Stimulated activated CD4-positive, alpha-beta T cell treated with anti-CD3 and anti-CD28 coated beads, Interleukin-1b, Interleukin-23, amount 100 ng/mL, for 4 hours (primary cell): ENCODE measurements at regions not wholly inside any gene's neighbourhood (a gene's known extent, or its start where the extent isn't known, plus 50 kb on each side); places are given as distances from the start of the nearest gene placed in this dataset.

ENCODE experiments used
- DNase-seq, 2 donors: peaks; one replicate each; pipeline ENCODE4 v3.0.0-alpha.2; 2020; ENCODE audit warnings: low read depth in 2 of 2

DNA sequence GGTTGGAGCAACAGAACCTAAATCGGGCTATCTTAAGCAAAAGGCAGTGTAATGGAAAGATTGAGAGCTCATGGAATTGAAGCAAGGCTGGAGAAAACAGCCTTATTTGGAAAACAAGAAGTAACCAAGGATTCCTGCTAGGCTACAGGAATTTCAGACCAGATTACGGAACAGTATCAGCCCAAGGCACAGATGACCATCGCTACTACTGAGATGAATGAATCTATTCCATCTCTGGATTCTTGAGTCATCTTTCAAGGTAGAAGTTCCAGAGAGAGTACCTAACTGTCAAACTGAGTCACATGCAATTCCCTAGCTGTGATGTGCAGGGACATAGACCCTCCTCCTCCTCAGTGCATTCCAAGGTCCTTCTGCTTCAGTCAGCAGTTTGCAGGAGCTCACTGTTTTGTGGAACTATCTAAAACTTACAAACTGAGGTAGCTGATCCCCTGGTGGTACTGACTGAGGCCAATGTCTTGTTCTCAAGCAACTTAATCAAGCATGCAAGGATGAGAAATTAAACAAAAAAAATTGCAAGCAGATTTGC is 62.0 kb upstream of the SMLR1 start:
- DNase-seq = no peak

DNA sequence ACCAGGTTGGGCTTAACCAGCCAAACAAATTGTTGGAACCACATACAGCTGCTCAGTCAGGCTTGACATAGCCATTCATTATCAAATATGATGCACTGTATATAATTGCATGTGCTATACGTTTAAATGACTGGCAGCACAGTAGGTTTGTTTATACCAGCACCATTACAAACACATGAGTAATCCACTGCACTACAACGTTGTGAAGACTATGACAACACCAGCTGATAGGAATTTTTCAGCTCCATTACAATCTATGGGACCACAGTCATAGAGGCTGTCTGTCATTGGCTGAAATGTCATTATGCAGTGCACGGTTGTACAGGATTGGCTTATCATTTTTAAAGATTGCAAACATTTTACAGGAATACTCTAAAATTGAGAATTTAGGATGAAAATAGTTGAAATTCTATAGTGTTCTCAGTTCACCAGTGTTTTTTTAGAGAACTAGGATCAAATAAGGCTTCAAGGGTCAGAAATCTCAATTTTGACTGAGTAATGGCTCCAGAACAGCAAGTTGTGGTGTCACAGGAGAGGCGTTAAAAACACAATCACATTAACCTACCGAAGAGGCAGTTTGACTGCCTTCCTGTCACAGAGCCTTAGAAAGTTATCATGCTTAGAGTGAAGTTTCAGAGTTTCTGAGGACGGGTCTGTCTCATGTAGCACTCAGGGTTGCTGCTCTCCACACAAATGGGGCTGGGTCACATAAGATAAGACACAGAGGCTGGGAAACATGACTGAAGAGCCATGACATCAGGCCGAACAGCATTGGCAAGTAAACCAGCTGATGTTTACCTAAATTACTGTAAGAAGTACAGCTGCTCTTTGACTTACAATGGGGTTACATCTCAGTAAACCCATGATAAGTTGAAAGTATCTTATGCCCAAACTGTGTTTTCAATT is 60.7 kb upstream of the SMLR1 start:
- DNase-seq = no peak

DNA sequence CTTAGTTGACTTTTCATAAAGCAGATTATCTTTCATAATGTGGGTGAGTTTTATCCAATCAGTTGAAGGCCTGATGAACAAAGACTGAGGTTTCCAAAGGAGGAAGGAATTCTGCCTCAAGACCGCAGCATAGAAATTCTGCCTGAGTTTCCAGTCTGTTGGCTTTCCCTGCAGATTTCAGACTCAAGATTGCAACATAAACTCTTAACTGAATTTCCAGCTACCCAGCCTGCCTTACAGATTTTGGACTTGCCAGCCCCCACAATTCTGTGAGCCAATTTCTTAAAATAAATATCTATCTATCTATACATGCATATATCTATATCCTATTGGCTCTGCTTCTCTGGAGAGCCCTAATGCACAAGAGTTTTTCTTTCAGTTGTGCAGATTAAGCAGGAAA is 57.3 kb upstream of the SMLR1 start:
- no peak for DNase-seq

DNA sequence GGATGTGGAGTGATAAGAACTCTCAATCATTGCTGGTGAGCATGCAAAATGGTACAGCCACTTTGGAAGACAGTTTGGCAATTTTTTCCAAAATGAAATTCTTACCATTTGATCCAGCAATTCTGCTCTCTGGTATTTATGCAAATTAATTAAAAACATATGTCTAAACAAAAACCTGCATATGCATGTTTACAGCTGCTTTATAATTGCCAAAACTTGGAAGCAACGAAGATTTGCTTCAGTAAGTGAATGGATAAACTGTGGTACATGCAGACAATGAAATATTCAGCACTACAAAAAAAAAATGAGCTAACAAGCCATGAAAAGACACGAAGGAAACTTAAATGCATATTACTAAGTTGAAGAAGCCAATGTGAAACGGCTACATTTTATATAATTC is 55.5 kb upstream of the SMLR1 start:
- no peak for DNase-seq

DNA sequence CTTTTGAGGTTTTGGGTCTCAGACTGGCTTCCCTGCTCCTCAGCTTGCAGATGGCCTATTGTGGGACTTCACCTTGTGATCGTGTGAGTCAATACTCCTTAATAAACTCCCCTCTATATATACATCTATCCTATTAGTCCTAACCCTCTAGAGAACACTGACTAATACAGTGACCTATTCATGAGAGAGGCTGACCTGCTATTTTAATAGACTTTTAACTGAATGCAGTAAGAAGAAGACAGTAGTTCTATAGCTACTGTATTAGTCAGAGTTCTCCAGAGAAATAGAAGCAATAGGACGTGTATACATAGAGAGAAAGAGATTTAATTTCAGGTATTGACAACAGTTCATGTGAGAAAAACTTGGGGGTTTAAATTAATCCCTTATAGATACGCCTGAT is 53.3 kb upstream of the SMLR1 start:
- DNase-seq = no peak

DNA sequence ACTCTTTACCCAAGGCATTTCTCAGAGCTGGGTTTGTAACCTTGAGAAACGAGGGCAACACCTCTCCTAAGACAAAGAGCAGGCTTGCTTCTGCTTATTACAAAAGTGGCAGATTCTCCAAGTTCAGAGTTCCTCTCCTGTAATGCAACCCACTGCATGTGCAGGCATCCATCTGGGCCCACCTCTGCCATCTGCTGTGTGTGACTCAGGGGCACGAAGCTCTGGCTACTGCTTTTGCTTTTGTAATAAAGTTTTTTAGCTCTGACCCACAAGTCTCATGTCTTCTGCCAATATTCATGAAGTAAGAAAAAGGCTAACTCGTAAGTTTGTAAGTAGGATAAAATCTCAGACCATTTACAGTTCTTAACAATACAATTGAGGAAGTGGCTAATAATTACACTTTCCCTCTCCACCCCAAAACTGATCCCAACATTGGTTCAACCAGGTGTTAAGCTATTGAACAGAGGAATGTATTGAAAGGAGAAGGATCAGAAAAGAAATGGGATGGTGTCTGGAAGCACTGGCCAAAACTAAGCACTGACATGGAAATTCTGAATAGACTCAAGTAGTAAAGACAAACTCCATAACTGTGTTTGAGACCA is 51.7 kb upstream of the SMLR1 start:
- DNase-seq = no peak

DNA sequence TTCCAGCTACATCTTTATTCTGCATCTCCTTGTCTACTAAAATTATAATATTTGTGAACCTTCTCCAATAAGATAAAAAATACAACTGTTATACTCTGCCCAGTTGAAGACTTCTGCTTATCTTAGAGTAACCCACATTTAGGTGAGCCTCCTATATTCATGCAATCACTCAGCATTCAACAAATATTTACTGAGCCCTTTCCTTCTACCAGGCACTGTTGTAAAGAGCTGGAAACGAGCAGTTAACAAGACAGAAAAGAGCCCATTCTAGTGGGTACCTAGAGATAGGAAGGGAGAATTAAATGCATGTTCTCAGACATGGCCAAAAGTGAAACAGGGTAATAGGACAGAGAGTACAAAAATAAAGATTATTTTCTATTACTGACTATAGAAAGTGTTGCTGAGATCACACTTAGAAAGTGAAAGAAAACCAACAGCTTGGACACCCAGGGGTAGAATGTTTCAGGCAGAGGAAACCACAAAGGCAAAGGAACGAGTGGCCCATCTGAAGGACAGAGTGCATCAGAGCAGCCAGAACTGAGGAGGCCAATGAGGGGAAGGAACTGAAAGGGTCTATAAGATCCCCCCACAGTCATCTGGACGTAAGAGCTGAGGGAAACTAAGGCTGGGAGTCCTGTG is 50.8 kb upstream of the SMLR1 start:
- DNase-seq = no peak
